Keratinocyte (primary cell): ENCODE measurements at regions not wholly inside any gene's neighbourhood (a gene's known extent, or its start where the extent isn't known, plus 50 kb on each side); places are given as distances from the start of the nearest gene placed in this dataset.

Experiments used
- DNase-seq: peaks from one replicate; pipeline ENCODE4 v3.0.0-alpha.2; 2011; ENCODE audit warnings: low read depth, missing footprints, low spot score
- FAIRE-seq: peaks from 2 replicates; lab custom pipeline; 2011; peaks lifted over from hg19 to GRCh38; lab: Jason Lieb, UNC
- H2AFZ ChIP-seq: 2 replicates; pipeline ENCODE4 v1.6.0; 2012; ENCODE audit warnings: low read length, control low read depth, inconsistent platforms; ENCODE audit not compliant: control insufficient read depth
- H3K27ac ChIP-seq: 2 replicates; pipeline ENCODE4 v1.5.1; 2011; ENCODE audit warnings: low read length; ENCODE audit not compliant: control insufficient read depth, insufficient read depth
- H3K27me3 ChIP-seq: 3 replicates; pipeline ENCODE4 v1.6.0; 2011; ENCODE audit warnings: low read length; ENCODE audit not compliant: control insufficient read depth, insufficient read depth; ENCODE audit errors: extremely low read depth
- H3K36me3 ChIP-seq, 2 experiments: 2 replicates in 1 of 2; 3 replicates in 1 of 2; pipeline ENCODE4 v1.5.1; 2011; ENCODE audit warnings: low read length in 2 of 2, mild to moderate bottlenecking in 1 of 2; ENCODE audit not compliant: control insufficient read depth in 2 of 2, insufficient read depth in 2 of 2; ENCODE audit errors: extremely low read depth in 1 of 2
- H3K4me1 ChIP-seq: 3 replicates; pipeline ENCODE4 v1.5.1; 2011; ENCODE audit warnings: low read length; ENCODE audit not compliant: control insufficient read depth, insufficient read depth; ENCODE audit errors: extremely low read depth
- H3K4me2 ChIP-seq: 3 replicates; pipeline ENCODE4 v1.6.0; 2011; ENCODE audit warnings: low read depth, low read length; ENCODE audit not compliant: control insufficient read depth, insufficient read depth; ENCODE audit errors: extremely low read depth
- H3K4me3 ChIP-seq, 3 experiments: fragments of 200-600 bp in 1 of 3; sonication (generic) in 1 of 3; 2 replicates in 2 of 3; 3 replicates in 1 of 3; pipeline ENCODE4 v1.5.1; 2011 to 2016; ENCODE audit warnings: low read length in 3 of 3, mild to moderate bottlenecking in 3 of 3, control low read depth in 2 of 3, inconsistent platforms in 1 of 3, low read depth in 1 of 3, mixed read lengths in 1 of 3, mixed run types in 1 of 3, moderate library complexity in 1 of 3; ENCODE audit not compliant: control insufficient read depth in 2 of 3, insufficient read depth in 2 of 3; ENCODE audit errors: extremely low read depth in 1 of 3
- H3K79me2 ChIP-seq: 2 replicates; pipeline ENCODE4 v1.6.0; 2012; ENCODE audit warnings: low read length; ENCODE audit not compliant: control insufficient read depth, insufficient read depth
- H3K9ac ChIP-seq: 3 replicates; pipeline ENCODE4 v1.6.0; 2011; ENCODE audit warnings: low read length; ENCODE audit not compliant: control insufficient read depth, insufficient read depth; ENCODE audit errors: extremely low read depth
- H3K9me1 ChIP-seq: 3 replicates; pipeline ENCODE4 v1.6.0; 2011; ENCODE audit warnings: low read length; ENCODE audit not compliant: control insufficient read depth, insufficient read depth; ENCODE audit errors: extremely low read depth
- H3K9me3 ChIP-seq: 2 replicates; pipeline ENCODE4 v1.5.1; 2012; ENCODE audit warnings: low read depth, low read length; ENCODE audit not compliant: control insufficient read depth
- H4K20me1 ChIP-seq: 3 replicates; pipeline ENCODE4 v1.6.0; 2011; ENCODE audit warnings: low read length; ENCODE audit not compliant: control insufficient read depth, insufficient read depth; ENCODE audit errors: extremely low read depth
- EZH2 ChIP-seq: IDR thresholded peaks from one replicate; pipeline ENCODE4 v1.6.1; 2012; ENCODE audit warnings: inconsistent platforms, mild to moderate bottlenecking, low read length, moderate library complexity
- dilution Hi-C: fragments of 300-500 bp; cut with MboI; formaldehyde crosslinking; loops from one replicate; pipeline ENCODE4 v1.7.0; 2020; ENCODE audit warnings: low sequenced_read_pairs; ENCODE audit not compliant: extremely low pct_ligation_motif_present
- TF ChIP-seq, protein P1 (sequence below), 3 experiments: IDR thresholded peaks in 1 of 3; conservative IDR thresholded peaks in 1 of 3; optimal IDR thresholded peaks in 1 of 3; 2 replicates in 2 of 3; 3 replicates in 1 of 3; pipeline versions ENCODE3 to v1.5.1; 2011; ENCODE audit warnings: low read length in 3 of 3, mild to moderate bottlenecking in 3 of 3, moderate library complexity in 2 of 3, control low read depth in 1 of 3, inconsistent platforms in 1 of 3; ENCODE audit not compliant: insufficient read depth in 2 of 3; ENCODE audit errors: extremely low read depth in 1 of 3

DNA sequence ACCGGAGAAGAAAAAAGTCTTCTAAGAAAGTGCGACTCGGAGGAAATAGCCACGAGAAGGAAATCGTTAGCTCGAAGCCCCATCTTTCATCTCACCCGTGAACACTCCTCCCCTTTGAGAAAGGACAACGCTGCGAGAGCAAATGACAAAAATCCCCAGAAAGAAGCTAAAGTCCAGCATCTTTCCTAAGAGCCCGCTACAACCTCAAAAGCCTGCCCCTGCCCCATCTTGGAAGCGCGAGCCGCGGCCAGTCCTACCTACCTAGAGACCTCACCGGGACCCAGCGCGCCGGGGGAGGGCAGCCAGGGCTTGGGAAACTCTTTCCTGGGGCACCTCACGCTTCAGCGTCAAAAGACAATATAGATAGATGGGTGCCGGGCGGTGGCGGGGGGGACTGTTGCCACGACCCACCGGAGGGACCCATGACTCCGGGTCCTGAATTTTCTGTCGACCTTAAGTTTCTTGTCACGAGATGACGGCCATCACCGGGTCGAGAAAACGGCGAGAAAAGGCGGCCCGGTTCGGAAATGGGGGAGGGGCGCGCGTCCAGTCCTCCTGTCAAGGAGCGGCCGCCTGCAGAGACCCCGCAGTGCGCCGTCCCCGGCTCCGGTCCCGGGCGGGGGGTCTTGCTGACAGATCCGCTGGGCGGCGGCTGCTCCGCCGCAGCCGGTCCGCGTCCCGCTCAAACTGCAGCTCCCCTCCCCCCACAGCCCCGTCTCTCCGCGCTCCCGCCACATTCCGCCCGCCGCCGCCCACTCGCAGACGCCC is 65.9 kb downstream of the KCNRG start:
- H3K4me2 ChIP-seq, result peak overlapping the region; percentile 91
- no peaks in the 10 kb centered on the region for H3K27me3 ChIP-seq
- dilution Hi-C loops, result no loop called here
- H3K9me1 ChIP-seq, result no peaks in the 10 kb centered on the region
- FAIRE-seq, result no peak
- peaks cover 23% of the 10 kb centered on the region for H3K4me1 ChIP-seq
- peak overlapping the region; percentile 83 to 91 (median 86) for H3K4me3 ChIP-seq
- peak overlapping the region; percentile 82 for H2AFZ ChIP-seq
- peak overlapping the region; percentile 75 for H3K27ac ChIP-seq
- H3K36me3 ChIP-seq, result no peaks in the 10 kb centered on the region
- H3K79me2 ChIP-seq, result peaks cover 64% of the 10 kb centered on the region
- no peaks in the 10 kb centered on the region for H3K9me3 ChIP-seq
- peak overlapping the region; percentile 90 for H3K9ac ChIP-seq
- DNase-seq, result no peak
- TF ChIP-seq, protein P1, sequence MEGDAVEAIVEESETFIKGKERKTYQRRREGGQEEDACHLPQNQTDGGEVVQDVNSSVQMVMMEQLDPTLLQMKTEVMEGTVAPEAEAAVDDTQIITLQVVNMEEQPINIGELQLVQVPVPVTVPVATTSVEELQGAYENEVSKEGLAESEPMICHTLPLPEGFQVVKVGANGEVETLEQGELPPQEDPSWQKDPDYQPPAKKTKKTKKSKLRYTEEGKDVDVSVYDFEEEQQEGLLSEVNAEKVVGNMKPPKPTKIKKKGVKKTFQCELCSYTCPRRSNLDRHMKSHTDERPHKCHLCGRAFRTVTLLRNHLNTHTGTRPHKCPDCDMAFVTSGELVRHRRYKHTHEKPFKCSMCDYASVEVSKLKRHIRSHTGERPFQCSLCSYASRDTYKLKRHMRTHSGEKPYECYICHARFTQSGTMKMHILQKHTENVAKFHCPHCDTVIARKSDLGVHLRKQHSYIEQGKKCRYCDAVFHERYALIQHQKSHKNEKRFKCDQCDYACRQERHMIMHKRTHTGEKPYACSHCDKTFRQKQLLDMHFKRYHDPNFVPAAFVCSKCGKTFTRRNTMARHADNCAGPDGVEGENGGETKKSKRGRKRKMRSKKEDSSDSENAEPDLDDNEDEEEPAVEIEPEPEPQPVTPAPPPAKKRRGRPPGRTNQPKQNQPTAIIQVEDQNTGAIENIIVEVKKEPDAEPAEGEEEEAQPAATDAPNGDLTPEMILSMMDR (optimal IDR thresholded peaks at IDR 0.05 in 1 of 3, IDR thresholded peaks at IDR 0.05 in 1 of 3, conservative IDR thresholded peaks at IDR 0.05 in 1 of 3; ENCODE audit: extremely low read depth in 1 of 3, insufficient read depth in 2 of 3, low read length in 3 of 3), result no peak
- no peak for TF ChIP-seq EZH2
- H4K20me1 ChIP-seq, result peaks cover 4% of the 10 kb centered on the region

GRCh38 chr13:50081679-50082425 is 66.6 kb downstream of the KCNRG start:
- Histone ChIP-seq H3K79me2 (peaks cover 59% of the 10 kb centered on the region), H3K27me3 (no peaks in the 10 kb centered on the region), H4K20me1 (peaks cover 4% of the 10 kb centered on the region), H3K4me2 (peak overlapping the region; percentile 95), H3K9me1 (no peaks in the 10 kb centered on the region), H3K9ac (peak overlapping the region; percentile 90), H3K9me3 (no peaks in the 10 kb centered on the region), H3K4me1 (peaks cover 21% of the 10 kb centered on the region), H2AFZ (peak overlapping the region; percentile 97), H3K27ac (peak overlapping the region; percentile 93), H3K36me3 (no peaks in the 10 kb centered on the region), H3K4me3 (peak overlapping the region; percentile 86 to 98 (median 98))
- TF ChIP-seq EZH2, result no peak
- TF ChIP-seq, protein P1 (optimal IDR thresholded peaks at IDR 0.05 in 1 of 3, IDR thresholded peaks at IDR 0.05 in 1 of 3, conservative IDR thresholded peaks at IDR 0.05 in 1 of 3; ENCODE audit: extremely low read depth in 1 of 3, insufficient read depth in 2 of 3, low read length in 3 of 3), result peak in 1 of 3 experiments; percentile 19
- dilution Hi-C loops, result no loop called here
- DNase-seq (peak; percentile 91), FAIRE-seq (peak; percentile 87)
